HL-60 (cell line): ENCODE measurements at regions not wholly inside any gene's neighbourhood (a gene's known extent, or its start where the extent isn't known, plus 50 kb on each side); places are given as distances from the start of the nearest gene placed in this dataset.

ENCODE experiments used
- POLR2AphosphoS5 ChIP-seq: IDR thresholded peaks from 2 replicates; pipeline ENCODE4 v1.6.1; 2012; ENCODE audit warnings: low read depth
- TF ChIP-seq, protein P1 (sequence below): IDR thresholded peaks from one replicate; pipeline ENCODE4 v1.5.1; 2011; ENCODE audit warnings: low read length, control low read depth, inconsistent platforms; ENCODE audit not compliant: insufficient read depth
- TF ChIP-seq, protein P2 (sequence below): IDR thresholded peaks from 2 replicates; pipeline ENCODE4 v1.6.1; 2012; ENCODE audit warnings: low read depth; ENCODE audit not compliant: insufficient replicate concordance

DNA sequence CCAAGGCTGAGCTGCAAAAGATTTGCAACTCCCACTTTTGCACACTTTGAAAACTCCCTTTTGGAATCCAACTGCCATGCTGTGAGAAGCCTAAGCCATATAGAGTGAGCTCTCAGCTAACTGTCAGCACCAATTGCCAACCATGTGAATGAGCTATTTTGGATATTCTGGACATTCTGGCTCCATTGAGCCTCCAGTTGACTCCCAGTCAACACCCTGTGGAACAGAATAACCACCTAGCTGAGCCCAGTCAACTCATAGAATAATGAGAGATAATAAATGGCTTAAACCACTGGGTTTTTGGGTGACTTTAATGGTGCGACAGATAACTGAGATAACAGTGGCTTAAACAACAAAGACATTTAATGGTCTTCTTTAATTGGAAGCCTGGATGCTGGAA is 210.1 kb downstream of the SUDS3 start:
- TF ChIP-seq, protein P1, sequence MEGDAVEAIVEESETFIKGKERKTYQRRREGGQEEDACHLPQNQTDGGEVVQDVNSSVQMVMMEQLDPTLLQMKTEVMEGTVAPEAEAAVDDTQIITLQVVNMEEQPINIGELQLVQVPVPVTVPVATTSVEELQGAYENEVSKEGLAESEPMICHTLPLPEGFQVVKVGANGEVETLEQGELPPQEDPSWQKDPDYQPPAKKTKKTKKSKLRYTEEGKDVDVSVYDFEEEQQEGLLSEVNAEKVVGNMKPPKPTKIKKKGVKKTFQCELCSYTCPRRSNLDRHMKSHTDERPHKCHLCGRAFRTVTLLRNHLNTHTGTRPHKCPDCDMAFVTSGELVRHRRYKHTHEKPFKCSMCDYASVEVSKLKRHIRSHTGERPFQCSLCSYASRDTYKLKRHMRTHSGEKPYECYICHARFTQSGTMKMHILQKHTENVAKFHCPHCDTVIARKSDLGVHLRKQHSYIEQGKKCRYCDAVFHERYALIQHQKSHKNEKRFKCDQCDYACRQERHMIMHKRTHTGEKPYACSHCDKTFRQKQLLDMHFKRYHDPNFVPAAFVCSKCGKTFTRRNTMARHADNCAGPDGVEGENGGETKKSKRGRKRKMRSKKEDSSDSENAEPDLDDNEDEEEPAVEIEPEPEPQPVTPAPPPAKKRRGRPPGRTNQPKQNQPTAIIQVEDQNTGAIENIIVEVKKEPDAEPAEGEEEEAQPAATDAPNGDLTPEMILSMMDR = no peak
- no peak for TF ChIP-seq POLR2AphosphoS5
- TF ChIP-seq, protein P2, sequence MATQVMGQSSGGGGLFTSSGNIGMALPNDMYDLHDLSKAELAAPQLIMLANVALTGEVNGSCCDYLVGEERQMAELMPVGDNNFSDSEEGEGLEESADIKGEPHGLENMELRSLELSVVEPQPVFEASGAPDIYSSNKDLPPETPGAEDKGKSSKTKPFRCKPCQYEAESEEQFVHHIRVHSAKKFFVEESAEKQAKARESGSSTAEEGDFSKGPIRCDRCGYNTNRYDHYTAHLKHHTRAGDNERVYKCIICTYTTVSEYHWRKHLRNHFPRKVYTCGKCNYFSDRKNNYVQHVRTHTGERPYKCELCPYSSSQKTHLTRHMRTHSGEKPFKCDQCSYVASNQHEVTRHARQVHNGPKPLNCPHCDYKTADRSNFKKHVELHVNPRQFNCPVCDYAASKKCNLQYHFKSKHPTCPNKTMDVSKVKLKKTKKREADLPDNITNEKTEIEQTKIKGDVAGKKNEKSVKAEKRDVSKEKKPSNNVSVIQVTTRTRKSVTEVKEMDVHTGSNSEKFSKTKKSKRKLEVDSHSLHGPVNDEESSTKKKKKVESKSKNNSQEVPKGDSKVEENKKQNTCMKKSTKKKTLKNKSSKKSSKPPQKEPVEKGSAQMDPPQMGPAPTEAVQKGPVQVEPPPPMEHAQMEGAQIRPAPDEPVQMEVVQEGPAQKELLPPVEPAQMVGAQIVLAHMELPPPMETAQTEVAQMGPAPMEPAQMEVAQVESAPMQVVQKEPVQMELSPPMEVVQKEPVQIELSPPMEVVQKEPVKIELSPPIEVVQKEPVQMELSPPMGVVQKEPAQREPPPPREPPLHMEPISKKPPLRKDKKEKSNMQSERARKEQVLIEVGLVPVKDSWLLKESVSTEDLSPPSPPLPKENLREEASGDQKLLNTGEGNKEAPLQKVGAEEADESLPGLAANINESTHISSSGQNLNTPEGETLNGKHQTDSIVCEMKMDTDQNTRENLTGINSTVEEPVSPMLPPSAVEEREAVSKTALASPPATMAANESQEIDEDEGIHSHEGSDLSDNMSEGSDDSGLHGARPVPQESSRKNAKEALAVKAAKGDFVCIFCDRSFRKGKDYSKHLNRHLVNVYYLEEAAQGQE = no peak
